GM18502 (cell line): ENCODE measurements at regions not wholly inside any gene's neighbourhood (a gene's known extent, or its start where the extent isn't known, plus 50 kb on each side); places are given as distances from the start of the nearest gene placed in this dataset.
A peak's percentile ranks its signal among the peaks of the same experiment; 100 is the strongest.

Source experiments
- ATAC-seq: cut with Tn5 transposase; IDR thresholded peaks from one replicate; pipeline ENCODE4 v1.9.1; 2021; ENCODE audit warnings: mild to moderate bottlenecking; ENCODE audit not compliant: unreplicated experiment, poor library complexity

GRCh38 chr1:199698222-199698621, 329.3 kb upstream of the NR5A2 start:
- ATAC-seq = no peak

DNA sequence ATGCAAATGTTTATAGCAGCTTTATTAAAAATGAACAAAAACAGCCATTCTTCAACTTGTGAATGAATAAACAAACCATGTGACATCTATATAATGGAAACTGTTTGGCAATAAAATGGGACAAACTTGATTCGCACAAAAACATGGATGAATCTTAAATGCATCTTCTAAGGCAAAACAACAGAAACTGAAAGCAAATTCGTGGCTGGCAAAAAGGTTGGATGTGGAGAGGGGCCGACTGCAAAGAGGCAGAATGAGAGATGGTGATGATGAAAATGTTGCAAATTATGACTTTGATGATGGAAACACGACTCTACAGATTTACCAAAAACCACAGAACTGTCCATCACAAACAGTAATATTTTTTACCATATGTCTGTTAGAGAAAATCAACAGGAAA, 327.0 kb upstream of the NR5A2 start:
- ATAC-seq = no peak

DNA sequence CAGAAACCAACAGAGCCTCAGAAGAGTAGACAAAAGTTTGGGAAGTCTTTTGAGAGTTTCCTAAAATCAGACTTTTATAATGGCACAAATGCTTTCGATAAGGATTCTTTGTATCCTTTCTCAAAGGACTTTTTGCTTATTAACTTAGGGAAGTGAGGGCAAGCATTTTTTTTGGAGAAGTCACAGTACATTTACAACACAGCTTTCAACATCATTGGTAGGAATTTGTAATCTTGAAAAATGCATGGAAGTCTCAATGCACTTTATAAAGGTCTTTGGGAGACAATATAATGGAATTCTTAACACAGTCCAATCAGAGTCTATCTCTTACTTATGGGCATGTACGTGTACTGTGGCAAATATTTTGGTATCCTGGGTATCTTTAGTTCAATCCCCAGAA, 325.8 kb upstream of the NR5A2 start:
- no peak for ATAC-seq

- ATAC-seq = no peak
These were observed 323.3 kb upstream of the NR5A2 start for GRCh38 chr1:199704231-199704630.

- ATAC-seq = no peak
These were observed 321.7 kb upstream of the NR5A2 start for GRCh38 chr1:199705825-199706224.

- no peak for ATAC-seq
These were observed 320.5 kb upstream of the NR5A2 start for GRCh38 chr1:199706826-199707606.

DNA sequence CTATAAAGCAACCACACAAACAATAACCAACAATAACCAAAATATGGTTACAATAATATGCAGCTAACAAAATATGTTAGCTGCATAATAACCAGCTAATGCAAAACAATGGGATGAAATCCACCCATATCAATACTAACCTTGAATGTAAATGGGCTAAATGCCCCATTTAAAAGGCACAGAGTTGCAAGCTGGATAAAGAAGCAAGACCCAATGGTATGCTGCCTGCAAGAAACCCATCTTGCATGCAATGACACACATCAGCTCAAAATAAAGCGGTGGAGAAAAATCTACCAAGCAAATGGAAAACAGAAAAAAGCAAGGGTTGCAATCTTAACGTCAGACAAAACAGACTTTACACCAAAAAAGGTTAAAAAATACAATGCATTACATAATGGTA, 316.5 kb upstream of the NR5A2 start:
- ATAC-seq = no peak

- no peak for ATAC-seq
These were observed 310.8 kb upstream of the NR5A2 start for GRCh38 chr1:199716729-199717128.

DNA sequence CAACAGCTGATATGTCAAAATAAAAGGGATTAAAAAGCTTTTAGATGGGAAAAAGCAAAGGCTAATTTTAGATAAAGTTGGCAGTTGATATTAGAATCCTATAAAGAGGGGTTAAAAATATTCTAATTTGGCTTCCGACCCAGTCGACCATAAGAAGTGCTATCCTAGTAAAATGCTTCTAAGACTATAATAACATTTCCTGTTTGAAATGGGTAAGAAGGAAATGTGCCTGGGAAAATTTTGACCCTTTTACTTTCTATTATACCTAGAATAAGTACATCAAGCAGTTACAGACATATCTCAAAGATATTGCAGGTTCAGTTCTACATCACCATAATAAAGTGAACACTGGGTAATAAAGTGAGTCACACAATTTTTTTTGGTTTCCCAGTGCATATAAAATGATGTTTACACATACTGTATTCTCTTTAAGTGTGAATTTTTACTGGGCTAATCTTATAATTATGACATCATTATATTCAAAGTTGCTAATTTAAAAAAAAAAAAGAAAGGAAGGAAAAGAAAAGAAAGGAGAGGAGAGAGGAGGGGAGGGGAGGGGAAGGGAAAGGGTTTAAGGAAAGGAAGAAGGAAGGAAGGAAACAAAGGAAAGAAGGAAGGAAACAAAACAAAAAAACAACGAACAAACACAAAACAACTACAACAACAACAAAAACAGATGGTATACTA, 308.2 kb upstream of the NR5A2 start:
- no peak for ATAC-seq

DNA sequence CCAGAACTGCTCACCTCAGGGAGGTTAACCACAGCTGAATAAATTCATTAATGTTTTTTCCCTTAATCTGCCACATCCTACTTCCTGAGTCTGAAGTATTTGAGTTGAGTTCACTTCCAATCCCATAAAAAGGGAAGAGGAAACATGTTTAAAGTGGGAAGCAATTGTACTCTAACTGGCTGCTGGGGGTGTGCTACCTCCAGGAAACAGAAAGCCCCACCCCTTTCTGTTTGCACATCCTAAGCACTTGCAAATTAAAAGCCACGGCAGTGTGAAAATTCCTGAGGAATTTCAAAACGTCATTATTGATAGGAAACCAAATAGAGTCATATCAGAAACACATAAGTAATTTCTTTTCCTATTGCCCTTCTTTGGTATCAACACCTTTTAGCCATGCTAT, 307.0 kb upstream of the NR5A2 start:
- ATAC-seq = no peak

DNA sequence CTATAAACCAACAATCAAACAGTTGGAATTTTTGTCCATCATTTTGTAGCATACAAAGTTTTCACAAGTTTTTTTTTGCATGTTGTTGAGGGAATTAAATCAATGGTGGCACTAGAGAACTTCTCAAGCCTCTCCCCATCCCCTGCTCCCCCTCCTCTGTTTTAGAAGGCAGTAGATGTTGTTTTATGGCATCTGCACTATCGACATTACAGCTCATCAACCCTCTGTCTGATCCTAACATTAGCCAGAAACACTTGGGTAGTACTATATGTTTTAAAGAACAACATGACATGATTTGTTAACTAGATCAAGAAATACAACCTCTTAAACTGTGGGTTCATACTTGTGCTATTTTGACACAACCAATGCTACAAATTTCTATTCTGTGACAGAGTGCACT, 306.5 kb upstream of the NR5A2 start:
- ATAC-seq = no peak

DNA sequence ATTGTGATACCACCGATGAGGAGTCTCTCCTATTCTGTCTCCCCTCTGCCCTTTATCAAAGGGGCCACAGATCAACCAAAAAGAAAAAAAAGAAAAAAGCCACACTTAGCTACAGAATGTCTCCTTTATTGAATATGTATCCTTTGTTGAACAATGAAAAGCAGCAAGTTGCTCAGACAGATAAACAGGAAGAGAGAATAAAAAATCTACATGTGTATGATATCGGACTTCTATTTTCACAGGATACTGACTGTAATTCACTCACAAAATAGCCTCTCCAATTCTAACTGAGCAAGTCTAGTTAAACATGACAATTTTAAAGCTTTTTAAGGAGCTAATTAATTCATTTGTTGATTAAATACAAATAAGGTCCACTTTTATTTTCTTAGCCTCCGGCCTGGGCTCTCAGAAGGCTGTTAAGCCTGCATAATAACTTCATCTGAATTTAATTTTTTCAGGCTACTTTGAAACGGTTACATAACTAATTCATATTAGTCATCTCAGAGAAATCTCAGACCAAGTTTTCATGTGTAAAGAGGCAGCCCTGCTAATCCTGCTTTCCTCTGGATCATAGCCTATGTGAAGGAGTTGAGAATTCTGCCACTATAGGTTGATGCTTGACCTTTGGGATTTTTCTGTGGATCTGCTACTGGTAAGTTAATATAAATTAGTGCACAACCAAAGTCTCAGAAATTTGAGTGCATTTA, 304.1 kb upstream of the NR5A2 start:
- no peak for ATAC-seq

- ATAC-seq = no peak
These were observed 303.5 kb upstream of the NR5A2 start for GRCh38 chr1:199724049-199724448.

DNA sequence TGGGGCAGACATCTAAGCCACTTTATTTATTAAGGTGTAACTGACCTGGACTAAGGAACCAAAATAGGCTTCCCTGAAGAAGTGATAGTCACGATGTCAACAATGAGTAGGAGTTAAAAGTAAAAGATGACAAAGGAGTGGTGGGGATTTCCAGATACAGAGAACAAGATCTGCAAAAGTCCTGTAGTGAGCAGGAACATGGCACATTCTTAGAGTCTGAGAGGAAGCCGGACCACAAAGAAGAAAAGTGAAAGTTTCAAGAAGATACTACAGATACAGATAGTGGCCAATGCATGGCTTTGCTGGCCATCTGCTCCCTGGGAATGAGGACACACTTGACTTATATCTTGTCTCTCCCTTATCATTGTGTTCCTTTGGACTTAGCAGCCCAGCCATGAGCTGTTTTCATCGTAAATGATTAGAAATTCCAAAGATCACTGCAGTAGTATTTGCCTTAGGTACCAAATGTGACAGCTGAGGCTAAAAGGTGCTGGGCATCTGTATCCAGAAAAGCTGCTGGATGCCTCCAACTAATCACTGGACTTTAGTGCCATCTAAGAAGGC, 302.4 kb upstream of the NR5A2 start:
- peak; percentile 90 for ATAC-seq

DNA sequence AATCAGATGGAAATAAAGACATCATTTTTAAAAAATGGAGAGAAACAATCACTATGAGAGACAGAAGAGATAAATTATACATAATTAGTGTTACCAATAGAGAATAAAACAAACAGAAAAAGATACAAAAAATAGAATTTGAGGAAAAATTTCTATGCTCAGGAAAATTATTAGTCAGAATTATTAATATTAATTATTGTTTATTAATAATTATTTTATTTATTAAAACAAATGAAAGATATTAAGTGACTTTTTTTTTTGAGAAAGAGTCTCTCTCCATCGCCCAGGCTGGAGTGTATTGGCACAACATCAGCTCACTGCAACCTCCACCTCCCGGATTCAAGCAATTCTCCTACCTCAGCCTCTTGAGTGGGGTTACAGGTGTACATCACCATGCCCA, 299.8 kb upstream of the NR5A2 start:
- no peak for ATAC-seq

DNA sequence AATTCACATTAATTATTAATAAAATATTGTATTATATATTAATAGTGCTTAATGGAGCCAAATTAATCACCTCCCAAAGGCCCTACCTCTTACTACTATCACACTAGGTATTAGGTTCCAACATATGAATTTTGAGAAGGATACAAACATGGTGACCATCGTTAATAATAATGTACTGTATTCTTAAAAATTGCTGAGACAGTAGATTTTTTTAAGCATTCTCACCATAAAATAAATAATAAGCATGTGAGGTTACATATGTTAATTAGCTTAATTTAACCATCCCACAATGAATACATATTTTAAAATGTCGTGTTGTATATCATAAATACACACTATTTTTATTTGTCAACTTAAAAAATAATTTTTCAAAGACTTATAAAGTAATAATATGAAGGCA, 299.2 kb upstream of the NR5A2 start:
- no peak for ATAC-seq

GRCh38 chr1:199733125-199733524, 294.4 kb upstream of the NR5A2 start:
- no peak for ATAC-seq

- no peak for ATAC-seq
These were observed 293.3 kb upstream of the NR5A2 start for GRCh38 chr1:199734186-199734585.

DNA sequence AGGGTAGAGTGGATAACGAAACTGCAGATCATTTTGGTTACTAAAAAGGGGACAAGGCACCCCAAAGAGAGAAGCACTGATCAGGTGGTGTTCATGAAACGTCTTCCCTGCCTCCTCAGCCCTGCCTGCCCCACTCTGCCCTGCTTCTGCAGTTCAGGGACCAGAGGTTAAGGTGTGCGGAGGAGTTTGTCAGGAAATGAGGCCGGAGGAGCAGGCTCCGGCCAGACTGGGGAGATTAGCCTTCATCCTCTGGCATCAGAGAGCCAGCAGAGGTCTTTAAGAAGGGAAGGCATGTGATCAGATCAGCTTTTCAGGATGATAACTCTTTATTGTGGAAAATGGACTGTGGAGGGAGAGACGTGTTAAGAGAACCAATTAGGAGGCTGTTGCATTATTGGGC, 291.9 kb upstream of the NR5A2 start:
- ATAC-seq = no peak

- no peak for ATAC-seq
These were observed 290.9 kb upstream of the NR5A2 start for GRCh38 chr1:199736646-199737045.

DNA sequence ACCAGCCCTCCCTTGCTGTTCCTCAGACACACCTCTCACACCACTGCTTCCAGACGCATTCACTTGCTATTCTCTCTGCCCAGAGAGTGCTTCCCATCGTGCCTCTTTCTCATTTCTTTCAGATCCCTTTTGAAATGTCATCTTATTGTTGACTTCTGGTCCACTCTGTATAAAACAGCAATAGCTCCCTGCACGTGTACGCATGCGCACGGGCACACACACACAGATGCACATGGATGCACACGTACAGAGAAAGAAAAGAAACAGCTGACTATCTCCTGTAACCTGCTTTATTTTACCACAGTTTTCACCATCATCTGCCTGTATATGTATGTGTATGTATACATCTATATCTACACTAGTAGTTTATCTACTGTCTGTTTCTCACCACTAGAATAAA, 285.9 kb upstream of the NR5A2 start:
- no peak for ATAC-seq
